GM19372 (cell line): ENCODE measurements at regions not wholly inside any gene's neighbourhood (a gene's known extent, or its start where the extent isn't known, plus 50 kb on each side); places are given as distances from the start of the nearest gene placed in this dataset.
A peak's percentile ranks its signal among the peaks of the same experiment; 100 is the strongest.

Experiments
- ATAC-seq: cut with Tn5 transposase; IDR thresholded peaks from one replicate; pipeline ENCODE4 v1.9.1; 2021; ENCODE audit warnings: mild to moderate bottlenecking, low read depth, moderate library complexity; ENCODE audit not compliant: unreplicated experiment

DNA sequence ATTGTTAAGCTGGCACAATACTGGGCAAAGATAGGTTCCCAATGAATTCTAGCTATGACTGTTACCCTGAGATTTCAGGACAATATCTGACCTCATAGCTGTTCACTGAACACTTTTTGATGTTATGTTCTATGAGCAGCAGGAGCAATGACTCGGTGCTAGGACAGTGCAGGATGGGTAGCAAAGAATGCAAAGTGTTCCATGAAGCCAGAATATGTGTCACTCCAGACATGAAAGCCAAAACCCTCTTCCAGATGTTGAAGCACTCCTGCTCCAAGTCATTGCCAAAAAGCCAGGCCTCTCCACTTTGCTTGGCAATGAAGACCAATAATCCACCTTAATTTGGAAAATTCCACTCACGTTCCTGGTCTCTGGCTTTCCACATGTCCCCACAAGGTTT, 300.9 kb upstream of the CPEB2 start:
- ATAC-seq, result no peak

GRCh38 chr4:14701896-14702295, 300.4 kb upstream of the CPEB2 start:
- ATAC-seq, result no peak

DNA sequence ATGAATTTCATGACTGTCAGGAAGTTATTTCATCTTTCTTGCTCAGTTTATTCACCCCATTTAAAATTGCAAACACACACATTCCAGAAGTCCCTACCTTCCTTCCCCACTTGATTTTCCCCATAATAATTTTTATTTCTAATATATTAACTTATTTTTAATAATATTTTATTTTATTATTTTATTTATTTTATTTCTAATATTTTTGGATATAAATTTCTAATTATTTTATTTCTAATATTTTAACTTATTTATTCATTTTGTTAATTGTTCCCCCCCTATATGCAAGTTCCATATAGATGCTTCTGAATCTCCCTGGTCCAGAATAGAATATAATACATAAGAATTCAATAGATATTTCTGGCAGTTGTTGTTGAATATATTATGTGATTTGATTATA, 293.7 kb upstream of the CPEB2 start:
- no peak for ATAC-seq

DNA sequence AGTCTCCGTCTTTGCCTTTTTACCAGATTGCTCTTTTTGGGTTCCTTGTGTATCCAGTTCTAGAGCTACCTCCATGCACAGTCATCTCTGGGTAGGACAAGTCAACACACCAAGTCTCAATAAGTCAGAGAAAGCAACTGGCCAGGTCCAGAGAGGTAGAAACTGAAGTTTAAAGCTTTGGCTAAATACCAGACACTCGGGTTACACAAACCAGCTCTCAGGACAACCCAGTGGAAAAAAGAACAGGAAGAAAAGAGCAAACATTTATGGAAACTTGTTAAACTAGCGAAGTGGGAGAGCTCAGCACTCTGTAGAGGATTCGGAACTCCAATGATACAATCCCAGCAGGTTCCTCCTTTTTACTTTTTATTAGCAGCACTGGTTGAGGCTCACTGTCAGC, 291.0 kb upstream of the CPEB2 start:
- ATAC-seq, result no peak

DNA sequence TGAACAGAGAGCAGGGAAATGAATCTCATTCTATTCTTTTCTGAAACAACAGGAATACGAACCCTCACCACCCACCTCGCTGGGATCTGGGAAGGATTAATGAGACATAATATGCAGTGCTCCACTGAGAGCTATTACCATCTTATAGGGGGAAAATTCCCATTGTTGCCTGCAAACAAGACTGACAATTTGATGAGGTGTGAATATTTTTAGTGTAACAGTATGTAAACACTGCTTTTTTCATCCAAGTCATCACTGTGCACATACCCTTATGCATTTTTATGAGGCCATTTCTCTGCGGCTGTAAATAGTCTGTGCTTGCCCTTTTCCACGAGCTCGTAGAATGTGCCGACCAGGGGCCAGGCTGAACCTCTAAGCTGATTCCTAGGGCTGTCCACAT, 285.6 kb upstream of the CPEB2 start:
- no peak for ATAC-seq

DNA sequence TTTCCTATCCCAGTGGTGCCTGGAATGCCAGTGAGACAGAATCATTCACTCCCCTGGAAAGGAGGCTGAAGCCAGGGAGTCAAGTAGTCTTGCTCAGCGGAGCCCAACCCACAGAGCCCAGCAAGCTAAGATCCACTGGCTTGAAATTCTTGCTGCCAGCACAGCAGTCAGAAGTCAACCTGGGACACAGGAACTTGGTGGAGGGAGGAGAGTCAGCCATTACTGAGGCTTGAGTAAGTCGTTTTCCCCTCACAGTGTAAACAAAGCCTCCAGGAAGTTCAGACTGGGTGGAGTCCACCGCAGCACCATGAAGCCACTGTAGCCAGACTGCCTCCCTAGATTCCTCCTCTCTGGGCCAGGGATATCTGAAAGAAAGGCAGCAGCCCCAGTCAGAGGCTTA, 283.2 kb upstream of the CPEB2 start:
- no peak for ATAC-seq

- no peak for ATAC-seq
Measured at GRCh38 chr4:14726441-14726840, 275.8 kb upstream of the CPEB2 start.

GRCh38 chr4:14726877-14727361, 275.4 kb upstream of the CPEB2 start:
- no peak for ATAC-seq

- no peak for ATAC-seq
Measured at GRCh38 chr4:14729282-14730000, 272.8 kb upstream of the CPEB2 start.

DNA sequence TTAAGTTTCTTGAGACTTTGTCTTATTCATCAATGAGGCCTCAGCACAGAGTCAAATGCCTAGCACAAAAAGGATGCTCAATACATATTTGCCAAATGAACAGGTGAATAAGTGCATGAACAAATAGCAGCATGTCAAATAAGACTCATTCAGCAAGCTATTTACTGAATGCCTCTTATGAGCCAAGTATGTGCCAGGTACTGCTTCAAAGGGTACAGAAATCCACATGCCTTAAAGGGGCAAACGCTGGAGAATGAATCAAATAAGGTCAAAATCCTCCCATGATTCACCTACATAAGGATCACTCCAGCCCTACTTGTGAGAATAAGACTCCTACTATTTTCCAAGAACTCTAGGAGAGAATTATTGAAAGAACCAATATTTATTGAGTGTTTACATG, 260.2 kb upstream of the CPEB2 start:
- ATAC-seq, result no peak

GRCh38 chr4:14743172-14743571, 259.1 kb upstream of the CPEB2 start:
- ATAC-seq, result no peak

DNA sequence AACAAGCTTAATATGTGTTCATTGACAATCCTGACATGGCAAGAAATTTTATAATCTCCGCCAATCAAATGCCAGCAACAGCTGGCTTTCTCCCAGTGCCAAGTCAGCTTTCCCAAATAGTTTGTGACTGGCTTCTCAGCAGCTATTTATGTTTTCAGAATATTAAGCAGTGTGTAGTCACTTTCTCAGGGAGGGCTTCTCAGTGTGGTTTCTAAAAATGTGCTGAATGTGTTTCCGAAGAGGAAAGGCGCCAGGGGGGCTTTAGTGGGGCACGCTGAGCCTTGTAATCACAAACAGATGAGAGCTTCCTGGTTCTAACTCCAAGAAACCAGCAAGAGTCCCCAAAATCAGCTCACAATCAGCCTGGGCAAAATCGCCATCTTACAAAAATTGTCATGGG, 258.7 kb upstream of the CPEB2 start:
- ATAC-seq, result no peak

- ATAC-seq, result no peak
Measured at GRCh38 chr4:14744346-14744745, 257.9 kb upstream of the CPEB2 start.

GRCh38 chr4:14749910-14750309, 252.4 kb upstream of the CPEB2 start:
- peak; percentile 72 for ATAC-seq

DNA sequence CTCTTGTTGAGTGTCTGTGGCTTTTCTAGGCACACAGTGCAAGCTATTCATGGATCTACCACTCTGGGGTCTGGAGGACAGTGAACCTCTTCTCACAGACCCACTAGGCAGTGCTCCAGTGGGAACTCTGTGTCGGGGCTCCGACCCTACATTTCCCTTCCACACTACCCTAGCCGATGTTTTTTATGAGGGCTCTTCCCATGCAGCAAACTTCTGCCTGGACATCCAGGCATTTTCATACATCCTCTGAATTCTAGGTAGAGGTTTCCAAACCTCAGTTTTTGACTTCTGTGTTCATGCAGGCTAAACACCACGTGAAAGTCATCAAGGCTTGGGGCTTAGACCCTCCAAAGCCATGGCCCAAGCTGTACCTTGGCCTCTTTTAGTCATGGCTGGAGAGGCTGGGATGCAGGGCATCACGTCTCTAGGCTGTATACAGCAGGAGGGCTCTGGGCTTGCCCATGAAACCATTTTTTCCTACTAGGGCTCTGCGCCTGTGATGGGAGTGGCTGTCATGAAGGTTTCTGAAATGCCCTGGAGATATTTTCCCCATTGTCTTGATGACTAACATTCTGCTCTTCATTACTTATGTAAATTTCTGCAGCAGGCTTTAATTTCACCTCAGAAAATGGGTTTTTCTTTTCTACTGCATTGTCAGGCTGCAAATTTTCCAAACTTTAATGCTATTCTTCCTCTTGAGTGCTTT, 249.8 kb upstream of the CPEB2 start:
- ATAC-seq, result no peak

GRCh38 chr4:14767142-14767541, 235.1 kb upstream of the CPEB2 start:
- peak; percentile 80 for ATAC-seq

GRCh38 chr4:14768449-14768848, 233.8 kb upstream of the CPEB2 start:
- no peak for ATAC-seq

DNA sequence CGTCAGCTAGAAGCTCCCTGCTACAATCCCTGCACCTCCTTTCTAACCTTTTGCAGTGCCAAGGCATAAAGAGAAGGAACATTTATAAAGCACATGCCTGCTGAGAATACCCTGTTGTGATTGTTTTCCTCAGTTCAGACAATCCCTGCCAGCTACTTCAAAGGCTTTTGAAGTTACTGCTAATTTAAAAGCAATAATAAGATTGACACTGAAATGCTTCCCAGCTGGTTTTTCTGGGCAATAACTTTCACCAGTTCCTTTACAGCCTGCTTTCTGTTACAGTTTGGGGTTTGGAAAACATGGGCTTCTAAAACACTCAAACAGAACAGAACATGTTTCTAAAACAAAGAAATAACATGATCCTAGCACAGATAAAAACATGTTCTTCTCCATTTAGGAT, 232.3 kb upstream of the CPEB2 start:
- ATAC-seq, result no peak

DNA sequence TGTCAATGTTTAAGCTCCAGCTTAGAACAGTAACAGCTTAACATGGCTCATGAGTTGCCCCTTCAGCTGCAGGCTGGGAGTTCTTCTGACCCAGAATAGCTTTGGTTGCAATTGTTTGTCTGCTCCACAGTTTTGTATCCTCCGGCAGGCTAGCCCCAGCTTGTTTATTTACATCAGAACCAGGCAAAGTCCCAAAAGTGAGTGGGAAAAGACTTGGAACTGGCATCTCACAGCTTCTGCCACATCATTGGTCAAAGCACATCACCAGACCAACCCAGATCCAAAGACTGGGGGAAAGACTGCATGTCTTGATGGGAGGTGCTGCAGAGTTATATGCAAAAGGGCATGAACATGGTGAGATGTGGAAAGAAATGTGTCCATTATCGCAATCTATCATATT, 231.2 kb upstream of the CPEB2 start:
- ATAC-seq, result no peak

DNA sequence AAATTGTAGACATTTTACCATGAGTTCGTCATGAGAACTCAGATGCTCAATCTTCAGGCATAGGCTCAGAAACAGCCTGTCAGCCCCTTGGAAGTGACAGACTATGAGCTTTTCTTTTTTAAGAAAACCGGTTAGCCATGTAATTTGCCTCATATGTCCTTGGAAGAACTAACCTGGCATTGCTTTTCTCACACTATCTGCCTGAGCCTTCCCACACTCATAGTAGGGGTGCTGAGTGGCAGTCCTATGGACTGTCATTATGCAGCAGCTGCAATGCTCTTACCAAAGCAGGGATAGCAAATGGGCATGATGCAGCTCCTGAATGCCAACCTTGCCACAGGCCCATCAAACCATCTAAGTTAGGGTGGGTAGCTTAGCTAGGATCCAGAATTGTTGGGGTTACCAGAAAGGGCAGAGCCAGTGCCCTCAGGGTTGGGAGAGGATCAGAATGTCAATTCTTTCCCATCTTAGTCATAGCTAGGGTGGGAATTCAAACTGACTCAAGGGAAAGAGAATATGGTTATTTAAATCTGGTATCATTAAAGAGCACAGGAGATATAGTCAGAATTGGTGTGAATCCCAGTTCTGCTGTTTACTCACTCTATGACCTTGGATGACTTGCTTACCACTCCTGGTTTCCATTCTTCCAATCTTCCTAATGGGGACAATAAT, 230.6 kb upstream of the CPEB2 start:
- no peak for ATAC-seq

DNA sequence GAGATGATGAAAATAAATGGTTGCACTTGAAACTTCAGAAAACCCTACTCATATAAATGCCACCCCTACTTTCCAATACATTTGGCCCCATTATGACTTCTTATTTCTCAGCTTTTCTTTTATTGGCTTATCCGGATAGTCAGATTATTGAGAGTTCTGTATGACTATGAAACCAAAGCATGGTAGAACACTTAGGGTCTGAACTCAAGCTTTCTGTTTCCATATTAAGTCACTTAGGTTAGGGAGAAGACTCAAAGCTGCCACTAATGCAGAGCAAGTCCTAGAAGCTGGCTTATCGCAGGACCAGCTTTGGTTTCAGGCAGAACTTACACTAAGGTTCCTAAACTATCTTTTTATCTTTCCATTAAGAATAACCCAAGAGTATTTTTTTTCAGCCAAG, 229.9 kb upstream of the CPEB2 start:
- no peak for ATAC-seq
